SK-N-SH (cell line): ENCODE measurements at regions not wholly inside any gene's neighbourhood (a gene's known extent, or its start where the extent isn't known, plus 50 kb on each side); places are given as distances from the start of the nearest gene placed in this dataset.

Experiments used
- CTCF ChIA-PET: fragments of 300-600, 350-600 bp; formaldehyde crosslinking; extraction: SDS; loops from one replicate; lab custom pipeline; 2021; lab: Yijun Ruan, JAX
- POLR2A ChIA-PET: fragments of 350-600 bp; sonication (Branson Sonifier 250); formaldehyde crosslinking; extraction: SDS; loops from one replicate; lab custom pipeline; 2020; ENCODE audit warnings: antibody characterized with exemption, inconsistent platforms; lab: Yijun Ruan, JAX
- DNase-seq: peaks from one replicate; pipeline ENCODE4 v3.0.0; 2012
- H2AFZ ChIP-seq: fragments of 200-600 bp; sonication (generic); 2 replicates; pipeline ENCODE4 v1.8.1; 2016; ENCODE audit warnings: antibody characterized with exemption, mild to moderate bottlenecking, low read depth
- H3F3A ChIP-seq: fragments of 200-600 bp; sonication (generic); replicated peaks from 2 replicates; pipeline ENCODE3; 2016; ENCODE audit warnings: antibody characterized with exemption, mild to moderate bottlenecking; ENCODE audit not compliant: insufficient read depth
- H3K27ac ChIP-seq, 2 experiments: fragments of 200-500 bp in 1 of 2; fragments of 200-600 bp in 1 of 2; sonication (Bioruptor generic) in 1 of 2; sonication (generic), shearing (Covaris generic) in 1 of 2; 2 replicates each; pipeline versions ENCODE4 v1.5.1 to v1.6.1; 2014 to 2016; ENCODE audit warnings: low read depth in 2 of 2, inconsistent platforms in 1 of 2, low read length in 1 of 2, mild to moderate bottlenecking in 1 of 2, mixed read lengths in 1 of 2
- H3K27me3 ChIP-seq: fragments of 200-600 bp; sonication (generic), shearing (Covaris generic); 2 replicates; pipeline ENCODE4 v1.6.1; 2016; ENCODE audit warnings: mixed run types; ENCODE audit not compliant: insufficient read depth
- H3K36me3 ChIP-seq, 2 experiments: fragments of 200-500 bp in 1 of 2; fragments of 200-600 bp in 1 of 2; sonication (Bioruptor generic) in 1 of 2; sonication (generic) in 1 of 2; replicated peaks in 1 of 2; 2 replicates each; pipeline versions ENCODE3 to v1.5.1; 2014 to 2016; ENCODE audit warnings: low read length in 1 of 2, mild to moderate bottlenecking in 1 of 2; ENCODE audit not compliant: insufficient read depth in 2 of 2, control insufficient read depth in 1 of 2
- H3K4me1 ChIP-seq, 2 experiments: fragments of 200-500 bp in 1 of 2; fragments of 200-600 bp in 1 of 2; sonication (Bioruptor generic) in 1 of 2; sonication (generic), shearing (Covaris generic) in 1 of 2; 2 replicates each; pipeline versions ENCODE4 v1.5.1 to v1.6.1; 2014 to 2016; ENCODE audit warnings: low read depth in 1 of 2, low read length in 1 of 2, mixed run types in 1 of 2; ENCODE audit not compliant: insufficient read depth in 2 of 2, control insufficient read depth in 1 of 2
- H3K4me2 ChIP-seq: fragments of 200-600 bp; sonication (generic), shearing (Covaris generic); 2 replicates; pipeline ENCODE4 v1.6.1; 2017; ENCODE audit warnings: mixed run types
- H3K4me3 ChIP-seq, 2 experiments: fragments of 200-500 bp in 1 of 2; fragments of 200-600 bp in 1 of 2; sonication (Bioruptor generic) in 1 of 2; sonication (generic), shearing (Covaris generic) in 1 of 2; 2 replicates each; pipeline versions ENCODE4 v1.5.1 to v1.8.1; 2014 to 2016; ENCODE audit warnings: low read depth in 2 of 2, inconsistent platforms in 1 of 2, low read length in 1 of 2, mild to moderate bottlenecking in 1 of 2, mixed read lengths in 1 of 2, moderate library complexity in 1 of 2
- H3K79me2 ChIP-seq: fragments of 200-600 bp; sonication (generic); 2 replicates; pipeline ENCODE4 v1.8.1; 2017; ENCODE audit warnings: mild to moderate bottlenecking; ENCODE audit not compliant: insufficient read depth
- H3K9ac ChIP-seq: fragments of 200-600 bp; sonication (generic); 2 replicates; pipeline ENCODE4 v1.6.1; 2017; ENCODE audit warnings: mixed run types
- H3K9me2 ChIP-seq: fragments of 200-600 bp; sonication (generic); 2 replicates; pipeline ENCODE4 v1.6.1; 2017; ENCODE audit warnings: mixed run types
- H3K9me3 ChIP-seq: fragments of 200-600 bp; sonication (generic); 2 replicates; pipeline ENCODE4 v1.6.1; 2017; ENCODE audit warnings: mixed run types, mild to moderate bottlenecking, moderate library complexity
- H4K20me1 ChIP-seq: fragments of 200-600 bp; sonication (generic); 2 replicates; pipeline ENCODE4 v1.6.1; 2017; ENCODE audit warnings: mild to moderate bottlenecking, mixed run types; ENCODE audit not compliant: insufficient read depth
- ELF1 ChIP-seq: IDR thresholded peaks from 2 replicates; pipeline ENCODE4 v1.4.0; 2012
- FOXJ3 ChIP-seq: sonication (generic); formaldehyde crosslinking; IDR thresholded peaks from 2 replicates; pipeline ENCODE4 v1.5.1; 2020; ENCODE audit warnings: mild to moderate bottlenecking, missing genetic modification reagents
- FOXM1 ChIP-seq: IDR thresholded peaks from 2 replicates; pipeline ENCODE4 v1.4.0; 2012; ENCODE audit warnings: low read depth, mild to moderate bottlenecking
- GABPA ChIP-seq: IDR thresholded peaks from 2 replicates; pipeline ENCODE4 v1.4.0; 2012; ENCODE audit warnings: low read depth, mild to moderate bottlenecking
- GATA2 ChIP-seq: sonication (generic); formaldehyde crosslinking; IDR thresholded peaks from 2 replicates; pipeline ENCODE4 v1.5.0; 2020; ENCODE audit warnings: mild to moderate bottlenecking, missing genetic modification reagents
- MEF2A ChIP-seq: IDR thresholded peaks from 2 replicates; pipeline ENCODE4 v1.4.0; 2012; ENCODE audit warnings: low read depth, borderline replicate concordance
- MXI1 ChIP-seq: IDR thresholded peaks from 2 replicates; pipeline ENCODE4 v1.6.1; 2012; ENCODE audit warnings: mild to moderate bottlenecking, low read depth, low read length, improper control_type of control experiment
- NRF1 ChIP-seq: IDR thresholded peaks from 2 replicates; pipeline ENCODE4 v1.6.1; 2012; ENCODE audit warnings: low read depth, mild to moderate bottlenecking, low read length
- POLR2AphosphoS5 ChIP-seq: IDR thresholded peaks from 2 replicates; pipeline ENCODE4 v1.6.1; 2012; ENCODE audit warnings: low read depth, low read length
- RCOR1 ChIP-seq: fragments of 150-350 bp; IDR thresholded peaks from 2 replicates; pipeline ENCODE4 v1.6.1; 2017; ENCODE audit warnings: antibody characterized with exemption, low read length
- SMC3 ChIP-seq: IDR thresholded peaks from 2 replicates; pipeline ENCODE4 v1.6.1; 2012; ENCODE audit warnings: low read depth, low read length, improper control_type of control experiment
- TCF12 ChIP-seq: IDR thresholded peaks from 2 replicates; pipeline ENCODE4 v1.4.0; 2012
- WGBS: methylation state at CpG from one replicate; pipeline ENCODE4 v1.1.6; 2017; ENCODE audit warnings: low lambda C conversion rate; 5-methylcytosine and 5-hydroxymethylcytosine counted together
- TF ChIP-seq, protein P1 (sequence below): IDR thresholded peaks from 2 replicates; pipeline ENCODE4 v1.6.1; 2012; ENCODE audit warnings: mild to moderate bottlenecking, low read depth, low read length, moderate library complexity
- TF ChIP-seq, protein P2 (sequence below): fragments of 150-350 bp; IDR thresholded peaks from 2 replicates; pipeline ENCODE4 v1.6.1; 2017; ENCODE audit warnings: antibody characterized with exemption, low read length, low read depth, borderline replicate concordance
- TF ChIP-seq, protein P3 (sequence below): IDR thresholded peaks from 2 replicates; pipeline ENCODE4 v1.4.0; 2012; ENCODE audit warnings: low read depth
- TF ChIP-seq, protein P4 (sequence below): IDR thresholded peaks from 2 replicates; pipeline ENCODE4 v1.4.0; 2012; ENCODE audit warnings: low read depth, borderline replicate concordance

DNA sequence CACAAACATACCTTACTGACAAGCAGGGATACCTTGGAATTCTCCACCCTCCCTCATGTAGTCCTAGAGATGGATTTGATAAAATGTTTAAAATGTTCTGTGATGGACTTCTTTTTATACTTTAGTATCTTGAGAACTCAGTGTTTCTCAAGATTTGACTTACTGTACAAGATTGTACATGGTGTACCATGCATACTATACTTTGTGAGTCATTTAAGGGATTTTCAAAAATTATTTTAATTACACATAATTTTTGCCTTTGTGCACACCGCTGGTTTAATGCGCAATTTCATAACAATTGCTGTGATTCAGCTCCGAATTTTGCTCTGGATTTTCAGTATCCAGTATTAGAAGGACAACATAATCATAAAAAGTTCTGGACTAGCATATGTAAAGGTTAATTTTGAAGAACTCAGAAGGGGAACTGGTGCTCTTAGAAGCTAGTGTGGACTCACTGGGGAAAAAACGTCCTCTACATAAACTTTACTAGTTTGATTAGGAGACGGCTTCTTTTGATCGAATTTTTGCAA lies 78.6 kb upstream of the ACSL3 start:
- no peaks in the 10 kb centered on the region for H3K9me2 ChIP-seq
- TF ChIP-seq, protein P1, sequence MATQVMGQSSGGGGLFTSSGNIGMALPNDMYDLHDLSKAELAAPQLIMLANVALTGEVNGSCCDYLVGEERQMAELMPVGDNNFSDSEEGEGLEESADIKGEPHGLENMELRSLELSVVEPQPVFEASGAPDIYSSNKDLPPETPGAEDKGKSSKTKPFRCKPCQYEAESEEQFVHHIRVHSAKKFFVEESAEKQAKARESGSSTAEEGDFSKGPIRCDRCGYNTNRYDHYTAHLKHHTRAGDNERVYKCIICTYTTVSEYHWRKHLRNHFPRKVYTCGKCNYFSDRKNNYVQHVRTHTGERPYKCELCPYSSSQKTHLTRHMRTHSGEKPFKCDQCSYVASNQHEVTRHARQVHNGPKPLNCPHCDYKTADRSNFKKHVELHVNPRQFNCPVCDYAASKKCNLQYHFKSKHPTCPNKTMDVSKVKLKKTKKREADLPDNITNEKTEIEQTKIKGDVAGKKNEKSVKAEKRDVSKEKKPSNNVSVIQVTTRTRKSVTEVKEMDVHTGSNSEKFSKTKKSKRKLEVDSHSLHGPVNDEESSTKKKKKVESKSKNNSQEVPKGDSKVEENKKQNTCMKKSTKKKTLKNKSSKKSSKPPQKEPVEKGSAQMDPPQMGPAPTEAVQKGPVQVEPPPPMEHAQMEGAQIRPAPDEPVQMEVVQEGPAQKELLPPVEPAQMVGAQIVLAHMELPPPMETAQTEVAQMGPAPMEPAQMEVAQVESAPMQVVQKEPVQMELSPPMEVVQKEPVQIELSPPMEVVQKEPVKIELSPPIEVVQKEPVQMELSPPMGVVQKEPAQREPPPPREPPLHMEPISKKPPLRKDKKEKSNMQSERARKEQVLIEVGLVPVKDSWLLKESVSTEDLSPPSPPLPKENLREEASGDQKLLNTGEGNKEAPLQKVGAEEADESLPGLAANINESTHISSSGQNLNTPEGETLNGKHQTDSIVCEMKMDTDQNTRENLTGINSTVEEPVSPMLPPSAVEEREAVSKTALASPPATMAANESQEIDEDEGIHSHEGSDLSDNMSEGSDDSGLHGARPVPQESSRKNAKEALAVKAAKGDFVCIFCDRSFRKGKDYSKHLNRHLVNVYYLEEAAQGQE, result no peak
- TF ChIP-seq RCOR1 (no peak), GABPA (no peak)
- TF ChIP-seq, protein P2, sequence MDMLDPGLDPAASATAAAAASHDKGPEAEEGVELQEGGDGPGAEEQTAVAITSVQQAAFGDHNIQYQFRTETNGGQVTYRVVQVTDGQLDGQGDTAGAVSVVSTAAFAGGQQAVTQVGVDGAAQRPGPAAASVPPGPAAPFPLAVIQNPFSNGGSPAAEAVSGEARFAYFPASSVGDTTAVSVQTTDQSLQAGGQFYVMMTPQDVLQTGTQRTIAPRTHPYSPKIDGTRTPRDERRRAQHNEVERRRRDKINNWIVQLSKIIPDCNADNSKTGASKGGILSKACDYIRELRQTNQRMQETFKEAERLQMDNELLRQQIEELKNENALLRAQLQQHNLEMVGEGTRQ, result no peak
- TF ChIP-seq, protein P3, sequence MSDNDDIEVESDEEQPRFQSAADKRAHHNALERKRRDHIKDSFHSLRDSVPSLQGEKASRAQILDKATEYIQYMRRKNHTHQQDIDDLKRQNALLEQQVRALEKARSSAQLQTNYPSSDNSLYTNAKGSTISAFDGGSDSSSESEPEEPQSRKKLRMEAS, result no peak
- no peak overlapping the region for H3K4me3 ChIP-seq
- no peaks in the 10 kb centered on the region for H3K36me3 ChIP-seq
- no peaks in the 10 kb centered on the region for H3K79me2 ChIP-seq
- H4K20me1 ChIP-seq, result no peaks in the 10 kb centered on the region
- no peaks in the 10 kb centered on the region for H3K9me3 ChIP-seq
- no peak overlapping the region for H3K9ac ChIP-seq
- H3F3A ChIP-seq, result no peaks in the 10 kb centered on the region
- no peak for DNase-seq
- H2AFZ ChIP-seq, result no peak overlapping the region
- H3K27ac ChIP-seq, result no peak overlapping the region
- CTCF ChIA-PET, result interaction anchor here (0.7 kb wide), 1 partner anchor 15 kb away, joined by 3 read pairs; no protein-coding TSS in a partner anchor
- POLR2A ChIA-PET, result no interaction called here
- H3K4me1 ChIP-seq, result no peaks in the 10 kb centered on the region
- H3K27me3 ChIP-seq, result no peaks in the 10 kb centered on the region
- WGBS, result 66% methylated on average over 6 of the region's 6 CpGs
- no peak overlapping the region for H3K4me2 ChIP-seq

DNA sequence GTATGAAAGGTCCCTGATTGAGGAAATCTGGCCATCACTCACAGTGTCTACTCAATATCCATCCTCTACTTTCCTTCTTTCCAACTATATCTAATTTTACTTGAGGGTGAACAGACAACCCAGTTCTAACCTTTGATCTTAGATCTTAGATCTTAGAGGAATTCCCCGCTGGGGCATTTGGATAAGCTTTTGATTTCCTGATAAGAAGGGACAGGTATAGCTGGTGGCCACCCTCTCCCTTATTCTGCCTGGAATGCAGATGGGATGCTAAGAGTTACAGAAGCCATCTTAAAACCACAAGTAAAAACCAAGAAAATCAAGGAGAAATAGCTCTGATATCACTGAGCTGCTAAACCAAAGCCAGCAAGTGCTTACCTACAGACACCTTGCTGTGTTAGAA lies 77.2 kb upstream of the ACSL3 start:
- Histone ChIP-seq H3K4me1 (no peaks in the 10 kb centered on the region), H3K9me3 (no peaks in the 10 kb centered on the region), H3K79me2 (no peaks in the 10 kb centered on the region), H4K20me1 (no peaks in the 10 kb centered on the region), H3K27me3 (no peaks in the 10 kb centered on the region), H3K9me2 (no peaks in the 10 kb centered on the region), H3K9ac (no peak overlapping the region), H3K4me2 (no peak overlapping the region), H3K4me3 (no peak overlapping the region), H3F3A (no peaks in the 10 kb centered on the region), H2AFZ (no peak overlapping the region), H3K36me3 (no peaks in the 10 kb centered on the region), H3K27ac (no peak overlapping the region)
- 61% methylated on average over 1 of the region's 1 CpG for WGBS
- DNase-seq, result no peak
- ChIA-PET POLR2A (no interaction called here), CTCF (interaction anchor here (0.9 to 1.1 kb wide), 2 partner anchors 13 to 18 kb away, joined by 3 to 4 read pairs; no protein-coding TSS in a partner anchor)
- TF ChIP-seq NRF1 (no peak), SMC3 (no peak), MEF2A (no peak), MXI1 (no peak), RCOR1 (no peak), ELF1 (no peak), FOXM1 (no peak), GATA2 (no peak), POLR2AphosphoS5 (no peak), FOXJ3 (CRISPR knock-in tag) (no peak), TCF12 (no peak)
- TF ChIP-seq, protein P1, result no peak
- TF ChIP-seq, protein P4, sequence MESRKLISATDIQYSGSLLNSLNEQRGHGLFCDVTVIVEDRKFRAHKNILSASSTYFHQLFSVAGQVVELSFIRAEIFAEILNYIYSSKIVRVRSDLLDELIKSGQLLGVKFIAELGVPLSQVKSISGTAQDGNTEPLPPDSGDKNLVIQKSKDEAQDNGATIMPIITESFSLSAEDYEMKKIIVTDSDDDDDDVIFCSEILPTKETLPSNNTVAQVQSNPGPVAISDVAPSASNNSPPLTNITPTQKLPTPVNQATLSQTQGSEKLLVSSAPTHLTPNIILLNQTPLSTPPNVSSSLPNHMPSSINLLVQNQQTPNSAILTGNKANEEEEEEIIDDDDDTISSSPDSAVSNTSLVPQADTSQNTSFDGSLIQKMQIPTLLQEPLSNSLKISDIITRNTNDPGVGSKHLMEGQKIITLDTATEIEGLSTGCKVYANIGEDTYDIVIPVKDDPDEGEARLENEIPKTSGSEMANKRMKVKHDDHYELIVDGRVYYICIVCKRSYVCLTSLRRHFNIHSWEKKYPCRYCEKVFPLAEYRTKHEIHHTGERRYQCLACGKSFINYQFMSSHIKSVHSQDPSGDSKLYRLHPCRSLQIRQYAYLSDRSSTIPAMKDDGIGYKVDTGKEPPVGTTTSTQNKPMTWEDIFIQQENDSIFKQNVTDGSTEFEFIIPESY, result no peak
